Progenitor cell of endocrine pancreas (in vitro differentiated cells): ENCODE measurements at regions not wholly inside any gene's neighbourhood (a gene's known extent, or its start where the extent isn't known, plus 50 kb on each side); places are given as distances from the start of the nearest gene placed in this dataset.
"Not testable (repeated sequence)": the region's sequence is repeated elsewhere in the genome, so short reads cannot be mapped to it uniquely, and the experiment has no call there.

Experiments
- DNase-seq: peaks from one replicate; pipeline ENCODE4 v3.0.0; 2021; ENCODE audit warnings: low spot score; ENCODE audit not compliant: unreplicated experiment
- H3K27ac Mint-ChIP-seq: 2 replicates; pipeline ENCODE4 v1.8.0; 2021; ENCODE audit warnings: mild to moderate bottlenecking, moderate library complexity, mixed read lengths
- H3K27me3 Mint-ChIP-seq: 2 replicates; pipeline ENCODE4 v1.8.0; 2021; ENCODE audit warnings: mixed read lengths
- H3K36me3 Mint-ChIP-seq: 2 replicates; pipeline ENCODE4 v1.8.0; 2022; ENCODE audit warnings: mixed read lengths; ENCODE audit not compliant: insufficient read depth
- H3K4me1 Mint-ChIP-seq: 2 replicates; pipeline ENCODE4 v1.8.0; 2021; ENCODE audit warnings: low read depth, mixed read lengths
- H3K4me3 Mint-ChIP-seq: 2 replicates; pipeline ENCODE4 v1.8.0; 2021; ENCODE audit warnings: low read depth, mild to moderate bottlenecking, moderate library complexity, mixed read lengths
- H3K9me3 Mint-ChIP-seq: 2 replicates; pipeline ENCODE4 v1.8.0; 2021; ENCODE audit warnings: low read depth, mixed read lengths
- TF ChIP-seq, protein P1 (sequence below): fragments of 200-600 bp; sonication (generic); IDR thresholded peaks from one replicate; pipeline ENCODE4 v1.5.0; 2021; ENCODE audit warnings: antibody characterized with exemption, mild to moderate bottlenecking; ENCODE audit not compliant: unreplicated experiment

DNA sequence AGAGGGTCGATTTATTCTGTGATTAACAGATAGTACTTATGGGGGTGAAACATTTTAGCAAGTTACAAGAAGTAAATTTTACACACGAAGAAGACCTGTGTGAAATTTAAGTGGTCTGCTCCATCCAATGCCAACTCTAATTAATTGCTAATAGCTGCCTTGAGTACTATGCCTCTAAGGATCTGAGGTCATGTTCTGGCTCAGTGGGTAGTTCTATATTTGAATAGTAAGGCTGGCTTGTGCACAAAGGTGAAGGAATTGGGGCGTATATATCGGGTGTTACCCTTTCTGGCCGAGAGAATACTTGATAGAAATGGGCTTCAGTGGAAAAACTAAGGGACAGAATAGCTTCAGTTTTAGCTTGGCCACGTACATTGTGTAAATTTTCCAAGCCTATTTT, 345.2 kb upstream of the ANKRD30A start:
- Mint-ChIP-seq H3K27me3 (no peaks in the 10 kb centered on the region), H3K9me3 (no peaks in the 10 kb centered on the region), H3K4me1 (no peaks in the 10 kb centered on the region), H3K4me3 (no peak overlapping the region), H3K27ac (no peak overlapping the region), H3K36me3 (no peaks in the 10 kb centered on the region)
- TF ChIP-seq, protein P1, sequence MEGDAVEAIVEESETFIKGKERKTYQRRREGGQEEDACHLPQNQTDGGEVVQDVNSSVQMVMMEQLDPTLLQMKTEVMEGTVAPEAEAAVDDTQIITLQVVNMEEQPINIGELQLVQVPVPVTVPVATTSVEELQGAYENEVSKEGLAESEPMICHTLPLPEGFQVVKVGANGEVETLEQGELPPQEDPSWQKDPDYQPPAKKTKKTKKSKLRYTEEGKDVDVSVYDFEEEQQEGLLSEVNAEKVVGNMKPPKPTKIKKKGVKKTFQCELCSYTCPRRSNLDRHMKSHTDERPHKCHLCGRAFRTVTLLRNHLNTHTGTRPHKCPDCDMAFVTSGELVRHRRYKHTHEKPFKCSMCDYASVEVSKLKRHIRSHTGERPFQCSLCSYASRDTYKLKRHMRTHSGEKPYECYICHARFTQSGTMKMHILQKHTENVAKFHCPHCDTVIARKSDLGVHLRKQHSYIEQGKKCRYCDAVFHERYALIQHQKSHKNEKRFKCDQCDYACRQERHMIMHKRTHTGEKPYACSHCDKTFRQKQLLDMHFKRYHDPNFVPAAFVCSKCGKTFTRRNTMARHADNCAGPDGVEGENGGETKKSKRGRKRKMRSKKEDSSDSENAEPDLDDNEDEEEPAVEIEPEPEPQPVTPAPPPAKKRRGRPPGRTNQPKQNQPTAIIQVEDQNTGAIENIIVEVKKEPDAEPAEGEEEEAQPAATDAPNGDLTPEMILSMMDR = no peak
- no peak for DNase-seq

DNA sequence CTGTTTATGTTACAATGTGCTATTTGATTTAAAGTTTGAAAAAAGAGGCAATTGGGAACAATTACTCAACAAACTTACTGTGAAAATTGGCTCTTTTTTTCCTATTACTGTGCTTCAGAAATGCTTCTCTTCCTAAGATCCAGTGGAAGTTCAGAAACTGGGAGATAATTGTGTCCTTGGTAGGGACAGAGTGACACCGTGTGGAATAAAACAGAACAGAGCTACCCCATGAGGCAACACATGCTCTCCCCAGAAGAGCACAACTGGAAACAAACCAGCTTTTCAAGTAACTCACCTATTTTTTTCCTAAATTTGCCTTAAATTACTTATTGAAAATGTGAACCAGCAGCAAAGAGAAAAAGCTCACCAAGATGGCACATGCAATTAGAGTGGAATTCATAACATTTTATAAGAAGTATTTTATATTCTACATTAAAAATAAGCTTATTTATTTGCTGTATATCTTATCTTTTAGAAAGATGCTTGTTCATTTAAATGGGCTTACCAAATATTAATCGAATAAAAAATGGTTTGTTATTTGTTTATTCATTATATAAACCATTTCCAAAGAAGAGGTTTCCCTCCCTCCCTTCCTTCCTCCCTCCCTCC, 346.1 kb upstream of the ANKRD30A start:
- TF ChIP-seq, protein P1 = peak; percentile 88
- Mint-ChIP-seq H3K27ac (no peak overlapping the region), H3K36me3 (no peaks in the 10 kb centered on the region), H3K27me3 (no peaks in the 10 kb centered on the region), H3K4me1 (no peaks in the 10 kb centered on the region), H3K9me3 (no peaks in the 10 kb centered on the region), H3K4me3 (no peak overlapping the region)
- DNase-seq = peak; percentile 35

DNA sequence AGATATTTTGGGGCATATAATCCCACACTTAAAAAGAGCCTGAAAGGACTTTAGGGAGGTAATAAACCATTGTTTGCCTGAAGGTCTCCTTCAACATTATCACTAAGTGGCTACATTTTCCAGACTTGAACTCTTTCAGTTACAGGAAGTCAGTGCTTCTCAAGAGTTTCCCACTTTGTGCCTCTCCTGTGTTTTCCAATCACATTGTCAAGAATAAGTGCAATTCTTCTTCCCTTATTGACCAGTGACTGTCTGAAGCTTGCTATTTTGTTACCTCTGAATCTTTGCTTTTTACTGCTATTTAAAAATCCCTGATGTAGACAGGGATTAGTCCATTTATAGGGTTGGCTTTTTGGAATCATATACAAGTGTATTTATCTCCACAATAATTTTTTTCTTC, 346.7 kb upstream of the ANKRD30A start:
- DNase-seq = no peak
- TF ChIP-seq, protein P1 = no peak
- H3K9me3 Mint-ChIP-seq = no peaks in the 10 kb centered on the region
- H3K4me3 Mint-ChIP-seq = no peak overlapping the region
- no peaks in the 10 kb centered on the region for H3K27me3 Mint-ChIP-seq
- no peaks in the 10 kb centered on the region for H3K4me1 Mint-ChIP-seq
- no peaks in the 10 kb centered on the region for H3K36me3 Mint-ChIP-seq
- H3K27ac Mint-ChIP-seq = no peak overlapping the region

DNA sequence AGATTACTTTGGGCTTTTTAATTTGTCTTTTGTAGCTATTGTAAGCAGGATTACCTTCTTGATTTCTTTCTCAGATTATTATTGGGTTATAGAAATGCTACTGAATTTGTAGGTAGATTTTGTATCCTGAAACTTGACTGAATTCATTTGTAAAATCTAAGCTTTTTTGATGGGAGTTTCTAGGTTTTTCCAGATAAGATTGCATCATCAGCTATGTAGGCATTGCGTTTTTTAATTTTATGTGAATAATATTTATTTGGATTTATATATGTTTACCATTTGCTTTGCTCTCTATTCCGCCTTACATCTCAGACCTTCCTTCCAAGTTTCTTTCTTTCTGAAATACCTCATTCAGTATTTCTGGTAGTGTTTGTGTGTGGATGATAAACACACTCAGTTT, 351.7 kb upstream of the ANKRD30A start:
- TF ChIP-seq, protein P1 = no peak
- no peaks in the 10 kb centered on the region for H3K27me3 Mint-ChIP-seq
- H3K4me3 Mint-ChIP-seq = no peak overlapping the region
- no peaks in the 10 kb centered on the region for H3K9me3 Mint-ChIP-seq
- no peak overlapping the region for H3K27ac Mint-ChIP-seq
- H3K36me3 Mint-ChIP-seq = no peaks in the 10 kb centered on the region
- H3K4me1 Mint-ChIP-seq = no peaks in the 10 kb centered on the region
- DNase-seq = no peak

DNA sequence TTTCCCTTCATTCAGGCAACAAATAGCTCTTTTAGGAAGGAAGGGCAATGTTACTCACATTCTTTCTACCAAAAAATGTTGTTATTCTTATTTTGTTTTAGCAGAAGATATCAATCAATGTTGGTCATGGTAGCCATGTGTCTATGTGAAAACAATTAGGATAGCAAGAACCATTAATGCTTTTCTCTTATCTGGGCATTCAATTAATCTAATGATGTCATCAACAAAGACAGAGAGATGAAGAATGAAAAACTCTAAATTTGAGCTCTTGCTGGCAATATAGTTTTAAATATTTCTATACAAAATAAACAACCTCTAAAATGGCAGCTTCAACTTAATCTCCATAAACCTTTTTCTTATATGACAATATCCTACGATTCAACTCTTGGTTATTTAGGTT, 353.7 kb upstream of the ANKRD30A start:
- H3K4me3 Mint-ChIP-seq = no peak overlapping the region
- H3K36me3 Mint-ChIP-seq = no peaks in the 10 kb centered on the region

DNA sequence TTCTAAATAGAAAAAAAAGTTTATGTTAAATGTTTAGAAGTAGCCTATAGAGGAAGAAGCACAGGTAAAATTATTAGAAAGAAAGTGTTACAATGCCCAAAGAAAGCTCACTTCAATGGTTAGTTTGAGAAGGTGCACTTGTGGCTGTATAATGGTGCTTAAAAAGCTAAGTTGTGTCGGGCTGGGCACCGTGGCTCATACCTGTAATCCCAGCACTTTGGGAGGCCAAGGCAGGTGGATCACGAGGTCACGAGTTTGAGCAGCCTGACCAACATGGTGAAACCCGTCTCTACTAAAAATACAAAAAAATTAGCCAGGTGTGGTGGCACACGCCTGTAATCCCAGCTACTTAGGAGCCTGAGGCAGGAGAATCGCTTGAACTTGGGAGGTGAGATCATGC, 355.7 kb upstream of the ANKRD30A start:
- not testable (repeated sequence) for H3K9me3 Mint-ChIP-seq, H3K27ac Mint-ChIP-seq, H3K27me3 Mint-ChIP-seq, H3K36me3 Mint-ChIP-seq, H3K4me1 Mint-ChIP-seq, DNase-seq, H3K4me3 Mint-ChIP-seq

More for the DNA sequence above, 353.7 kb upstream of the ANKRD30A start:
- DNase-seq = no peak
- TF ChIP-seq, protein P1 = no peak
- Mint-ChIP-seq H3K9me3 (no peaks in the 10 kb centered on the region), H3K4me1 (no peaks in the 10 kb centered on the region), H3K27ac (no peak overlapping the region), H3K27me3 (no peaks in the 10 kb centered on the region)
